Activated naive CD4-positive, alpha-beta T cell treated with anti-CD3 and anti-CD28 coated beads, Interleukin-2, amount 50 U/mL, for 72 hours (primary cell): ENCODE measurements at regions not wholly inside any gene's neighbourhood (a gene's known extent, or its start where the extent isn't known, plus 50 kb on each side); places are given as distances from the start of the nearest gene placed in this dataset.

ENCODE experiments used
- ATAC-seq, 2 donors: fragments of 150-1000 bp; cut with Tn5 transposase; 2 replicates each; pipeline ENCODE4 v1.10.0; 2021; ENCODE audit warnings: mild to moderate bottlenecking in 2 of 2, moderate library complexity in 2 of 2
- DNase-seq, 2 donors: peaks; one replicate each; pipeline ENCODE4 v3.0.0; 2021 to 2022; ENCODE audit warnings: low spot score in 2 of 2
- H3K27ac Mint-ChIP-seq, 2 donors: one replicate each; pipeline ENCODE4 v1.8.0; 2022; ENCODE audit warnings: mild to moderate bottlenecking in 2 of 2, mixed read lengths in 2 of 2
- H3K36me3 Mint-ChIP-seq, 2 donors: one replicate each; pipeline ENCODE4 v1.8.0; 2022; ENCODE audit warnings: mixed read lengths in 2 of 2
- H3K9me3 Mint-ChIP-seq, 2 donors: one replicate each; pipeline ENCODE4 v1.8.0; 2022; ENCODE audit warnings: mixed read lengths in 2 of 2

- no peak for DNase-seq
- H3K9me3 Mint-ChIP-seq = no peaks in the 10 kb centered on the region
- ATAC-seq = no peak
- H3K27ac Mint-ChIP-seq = no peak overlapping the region
- no peaks in the 10 kb centered on the region for H3K36me3 Mint-ChIP-seq
These were observed 79.1 kb downstream of the MCFD2 start for GRCh38 chr2:46836295-46837111.

- Mint-ChIP-seq H3K9me3 (no peaks in the 10 kb centered on the region), H3K27ac (no peak overlapping the region), H3K36me3 (peaks cover 0 to under 1% of the 10 kb centered on the region in 2 donors)
- no peak for DNase-seq
- ATAC-seq = no peak
These were observed 80.1 kb downstream of the MCFD2 start for GRCh38 chr2:46835520-46835919.

GRCh38 chr2:46832543-46832942, 83.1 kb downstream of the MCFD2 start:
- DNase-seq (no peak), ATAC-seq (no peak)
- Mint-ChIP-seq H3K9me3 (peaks cover 3 to 6% of the 10 kb centered on the region in 2 donors), H3K36me3 (peaks cover 0 to 8% of the 10 kb centered on the region in 2 donors), H3K27ac (no peak overlapping the region)

- Mint-ChIP-seq H3K27ac (no peak overlapping the region), H3K9me3 (peaks cover 3 to 6% of the 10 kb centered on the region in 2 donors), H3K36me3 (peaks cover 0 to 8% of the 10 kb centered on the region in 2 donors)
- DNase-seq (no peak), ATAC-seq (no peak)
These were observed 83.7 kb downstream of the MCFD2 start for GRCh38 chr2:46831869-46832265.

GRCh38 chr2:46831051-46831868, 84.3 kb downstream of the MCFD2 start:
- no peak for DNase-seq

GRCh38 chr2:46829231-46829995, 86.2 kb downstream of the MCFD2 start:
- Mint-ChIP-seq H3K9me3 (peaks cover 3 to 6% of the 10 kb centered on the region in 2 donors), H3K36me3 (peaks cover 0 to 8% of the 10 kb centered on the region in 2 donors), H3K27ac (no peak overlapping the region)
- ATAC-seq = no peak
- peak in 1 of 2 donors; percentile 40 for DNase-seq

More at GRCh38 chr2:46831051-46831868, 84.3 kb downstream of the MCFD2 start:
- H3K27ac Mint-ChIP-seq = no peak overlapping the region
- no peak for ATAC-seq
- peaks cover 0 to 8% of the 10 kb centered on the region in 2 donors for H3K36me3 Mint-ChIP-seq
- peaks cover 3 to 6% of the 10 kb centered on the region in 2 donors for H3K9me3 Mint-ChIP-seq

- peaks cover 3 to 6% of the 10 kb centered on the region in 2 donors for H3K9me3 Mint-ChIP-seq
- H3K27ac Mint-ChIP-seq = no peak overlapping the region
- H3K36me3 Mint-ChIP-seq = peaks cover 0 to 8% of the 10 kb centered on the region in 2 donors
- peak in 1 of 2 donors; percentile 40 for DNase-seq
- ATAC-seq = no peak
These were observed 86.9 kb downstream of the MCFD2 start for GRCh38 chr2:46828491-46829230.

- DNase-seq = no peak
- H3K27ac Mint-ChIP-seq = no peak overlapping the region
- H3K36me3 Mint-ChIP-seq = peaks cover 0 to 8% of the 10 kb centered on the region in 2 donors
- ATAC-seq = no peak
- peaks cover 3 to 6% of the 10 kb centered on the region in 2 donors for H3K9me3 Mint-ChIP-seq
These were observed 87.5 kb downstream of the MCFD2 start for GRCh38 chr2:46828135-46828438.

GRCh38 chr2:46827274-46828134, 88.1 kb downstream of the MCFD2 start:
- DNase-seq (peak in 1 of 2 donors; percentile 41), ATAC-seq (no peak)
- Mint-ChIP-seq H3K9me3 (peaks cover 3 to 6% of the 10 kb centered on the region in 2 donors), H3K36me3 (peaks cover 0 to 8% of the 10 kb centered on the region in 2 donors), H3K27ac (no peak overlapping the region)

GRCh38 chr2:46826569-46827245, 88.9 kb downstream of the MCFD2 start:
- DNase-seq = peak in 1 of 2 donors; percentile 18
- ATAC-seq = no peak
- Mint-ChIP-seq H3K9me3 (peaks cover 3 to 6% of the 10 kb centered on the region in 2 donors), H3K27ac (no peak overlapping the region), H3K36me3 (peaks cover 0 to 8% of the 10 kb centered on the region in 2 donors)

- Mint-ChIP-seq H3K36me3 (peaks cover 0 to 8% of the 10 kb centered on the region in 2 donors), H3K27ac (no peak overlapping the region), H3K9me3 (peaks cover 3 to 6% of the 10 kb centered on the region in 2 donors)
- DNase-seq (peak in 1 of 2 donors; percentile 2), ATAC-seq (no peak)
These were observed 89.6 kb downstream of the MCFD2 start for GRCh38 chr2:46825939-46826568.

GRCh38 chr2:46825231-46825938, 90.2 kb downstream of the MCFD2 start:
- DNase-seq = peak in 1 of 2 donors; percentile 25
- peaks cover 0 to 7% of the 10 kb centered on the region in 2 donors for H3K36me3 Mint-ChIP-seq
- H3K27ac Mint-ChIP-seq = no peak overlapping the region
- peaks cover 3 to 6% of the 10 kb centered on the region in 2 donors for H3K9me3 Mint-ChIP-seq
- no peak for ATAC-seq

- H3K9me3 Mint-ChIP-seq = no peaks in the 10 kb centered on the region
- peak in 1 of 2 donors; percentile 44 for DNase-seq
- H3K27ac Mint-ChIP-seq = no peak overlapping the region
- ATAC-seq = no peak
- H3K36me3 Mint-ChIP-seq = no peaks in the 10 kb centered on the region
These were observed 91.0 kb downstream of the MCFD2 start for GRCh38 chr2:46824611-46825010.

- no peak for DNase-seq
- Mint-ChIP-seq H3K27ac (no peak overlapping the region), H3K9me3 (no peaks in the 10 kb centered on the region), H3K36me3 (no peaks in the 10 kb centered on the region)
- no peak for ATAC-seq
These were observed 94.0 kb downstream of the MCFD2 start for GRCh38 chr2:46821600-46821999.
